Effector memory CD4-positive, alpha-beta T cell (primary cell): ENCODE measurements at regions not wholly inside any gene's neighbourhood (a gene's known extent, or its start where the extent isn't known, plus 50 kb on each side); places are given as distances from the start of the nearest gene placed in this dataset.

Experiments used
- DNase-seq, 3 donors: peaks; one replicate each; pipeline ENCODE4 v3.0.0-alpha.2; 2020
- H3K27ac ChIP-seq: 2 replicates; pipeline ENCODE4 v1.7.0; 2013; ENCODE audit warnings: mild to moderate bottlenecking, low read length, moderate library complexity; ENCODE audit not compliant: insufficient read depth, poor library complexity, severe bottlenecking
- H3K27me3 ChIP-seq: replicated peaks from 2 replicates; pipeline ENCODE4 v1.7.0; 2013; ENCODE audit warnings: mild to moderate bottlenecking, low read length; ENCODE audit not compliant: insufficient read depth, control insufficient read depth, poor library complexity, severe bottlenecking
- H3K36me3 ChIP-seq: 2 replicates; pipeline ENCODE4 v1.7.0; 2013; ENCODE audit warnings: mild to moderate bottlenecking, low read length, moderate library complexity; ENCODE audit not compliant: control insufficient read depth, insufficient read depth
- H3K4me1 ChIP-seq: 2 replicates; pipeline ENCODE4 v1.7.0; 2013; ENCODE audit warnings: low read length, mild to moderate bottlenecking; ENCODE audit not compliant: control insufficient read depth, insufficient read depth, poor library complexity, severe bottlenecking
- H3K4me3 ChIP-seq: 2 replicates; pipeline ENCODE4 v1.7.0; 2013; ENCODE audit warnings: low read length, low read depth, mild to moderate bottlenecking; ENCODE audit not compliant: insufficient read depth, poor library complexity, severe bottlenecking
- H3K9me3 ChIP-seq: 2 replicates; pipeline ENCODE4 v1.7.0; 2013; ENCODE audit warnings: mild to moderate bottlenecking, low read length, moderate library complexity; ENCODE audit not compliant: control insufficient read depth

GRCh38 chr6:120686492-120686891 is 647.8 kb downstream of the TBC1D32 start:
- no peak for DNase-seq
- no peaks in the 10 kb centered on the region for H3K36me3 ChIP-seq

GRCh38 chr6:120682145-120682544 is 652.1 kb downstream of the TBC1D32 start:
- DNase-seq: no peak
- H3K9me3 ChIP-seq: no peaks in the 10 kb centered on the region
- no peaks in the 10 kb centered on the region for H3K27me3 ChIP-seq

More at GRCh38 chr6:120686492-120686891, 647.8 kb downstream of the TBC1D32 start:
- H3K4me3 ChIP-seq: no peak overlapping the region
- H3K4me1 ChIP-seq: no peaks in the 10 kb centered on the region
- no peaks in the 10 kb centered on the region for H3K27me3 ChIP-seq
- H3K9me3 ChIP-seq: no peaks in the 10 kb centered on the region
- no peak overlapping the region for H3K27ac ChIP-seq

GRCh38 chr6:120681204-120681603 is 653.1 kb downstream of the TBC1D32 start:
- no peaks in the 10 kb centered on the region for H3K27me3 ChIP-seq
- H3K36me3 ChIP-seq: no peaks in the 10 kb centered on the region
- H3K27ac ChIP-seq: no peak overlapping the region
- no peaks in the 10 kb centered on the region for H3K4me1 ChIP-seq
- H3K4me3 ChIP-seq: no peak overlapping the region
- no peaks in the 10 kb centered on the region for H3K9me3 ChIP-seq
- no peak for DNase-seq

More at GRCh38 chr6:120682145-120682544, 652.1 kb downstream of the TBC1D32 start:
- Histone ChIP-seq H3K36me3 (no peaks in the 10 kb centered on the region), H3K4me3 (no peak overlapping the region), H3K4me1 (no peaks in the 10 kb centered on the region), H3K27ac (no peak overlapping the region)

- Histone ChIP-seq H3K9me3 (no peaks in the 10 kb centered on the region), H3K4me1 (no peaks in the 10 kb centered on the region), H3K27me3 (no peaks in the 10 kb centered on the region), H3K4me3 (no peak overlapping the region), H3K36me3 (no peaks in the 10 kb centered on the region), H3K27ac (no peak overlapping the region)
- DNase-seq: no peak
Measured at GRCh38 chr6:120675886-120676285, 658.4 kb downstream of the TBC1D32 start.

- Histone ChIP-seq H3K9me3 (no peaks in the 10 kb centered on the region), H3K27ac (no peak overlapping the region), H3K4me1 (no peaks in the 10 kb centered on the region), H3K36me3 (no peaks in the 10 kb centered on the region), H3K27me3 (no peaks in the 10 kb centered on the region), H3K4me3 (no peak overlapping the region)
- no peak for DNase-seq
Measured at GRCh38 chr6:120671519-120671918, 662.8 kb downstream of the TBC1D32 start.

GRCh38 chr6:120652506-120652905 is 681.8 kb downstream of the TBC1D32 start:
- H3K9me3 ChIP-seq: no peaks in the 10 kb centered on the region
- no peaks in the 10 kb centered on the region for H3K36me3 ChIP-seq
- no peak overlapping the region for H3K4me3 ChIP-seq
- no peak overlapping the region for H3K27ac ChIP-seq
- DNase-seq: no peak
- H3K27me3 ChIP-seq: no peaks in the 10 kb centered on the region
- H3K4me1 ChIP-seq: no peaks in the 10 kb centered on the region

- H3K36me3 ChIP-seq: no peaks in the 10 kb centered on the region
- no peak overlapping the region for H3K27ac ChIP-seq
Measured at GRCh38 chr6:120648713-120649112, 685.6 kb downstream of the TBC1D32 start.

GRCh38 chr6:120646101-120646500 is 688.2 kb downstream of the TBC1D32 start:
- no peaks in the 10 kb centered on the region for H3K4me1 ChIP-seq
- no peak overlapping the region for H3K4me3 ChIP-seq
- DNase-seq: no peak
- H3K36me3 ChIP-seq: no peaks in the 10 kb centered on the region
- H3K27ac ChIP-seq: no peak overlapping the region
- no peaks in the 10 kb centered on the region for H3K9me3 ChIP-seq
- H3K27me3 ChIP-seq: no peaks in the 10 kb centered on the region

More at GRCh38 chr6:120648713-120649112, 685.6 kb downstream of the TBC1D32 start:
- Histone ChIP-seq H3K4me3 (no peak overlapping the region), H3K27me3 (no peaks in the 10 kb centered on the region), H3K9me3 (no peaks in the 10 kb centered on the region), H3K4me1 (no peaks in the 10 kb centered on the region)
- no peak for DNase-seq

GRCh38 chr6:120632975-120633374 is 701.3 kb downstream of the TBC1D32 start:
- Histone ChIP-seq H3K36me3 (no peaks in the 10 kb centered on the region), H3K27ac (no peak overlapping the region), H3K27me3 (no peaks in the 10 kb centered on the region), H3K4me1 (no peaks in the 10 kb centered on the region), H3K9me3 (no peaks in the 10 kb centered on the region), H3K4me3 (no peak overlapping the region)
- DNase-seq: no peak

- no peak overlapping the region for H3K4me3 ChIP-seq
- H3K27me3 ChIP-seq: no peaks in the 10 kb centered on the region
- H3K36me3 ChIP-seq: no peaks in the 10 kb centered on the region
- DNase-seq: no peak
- H3K9me3 ChIP-seq: no peaks in the 10 kb centered on the region
- no peaks in the 10 kb centered on the region for H3K4me1 ChIP-seq
- H3K27ac ChIP-seq: no peak overlapping the region
Measured at GRCh38 chr6:120627612-120628011, 706.7 kb downstream of the TBC1D32 start.
